Ectodermal cell (in vitro differentiated cells): ENCODE measurements at regions not wholly inside any gene's neighbourhood (a gene's known extent, or its start where the extent isn't known, plus 50 kb on each side); places are given as distances from the start of the nearest gene placed in this dataset.
A peak's percentile ranks its signal among the peaks of the same experiment; 100 is the strongest.

Source experiments
- H3K27ac ChIP-seq: 2 replicates; pipeline ENCODE4 v1.7.0; 2013; ENCODE audit warnings: mild to moderate bottlenecking, low read depth, low read length; ENCODE audit not compliant: insufficient read depth, poor library complexity, severe bottlenecking
- H3K27me3 ChIP-seq: 2 replicates; pipeline ENCODE4 v1.7.0; 2013; ENCODE audit warnings: mild to moderate bottlenecking, low read length; ENCODE audit not compliant: insufficient read depth, control insufficient read depth, poor library complexity, severe bottlenecking
- H3K36me3 ChIP-seq: one replicate; pipeline ENCODE4 v1.7.0; 2013; ENCODE audit warnings: low read length; ENCODE audit not compliant: control insufficient read depth, insufficient read depth
- H3K4me1 ChIP-seq: one replicate; pipeline ENCODE4 v1.7.0; 2013; ENCODE audit warnings: low read length; ENCODE audit not compliant: control insufficient read depth, insufficient read depth
- H3K4me3 ChIP-seq: 2 replicates; pipeline ENCODE4 v1.7.0; 2013; ENCODE audit warnings: low read depth, low read length, control low read depth; ENCODE audit not compliant: insufficient read depth
- H3K9me3 ChIP-seq: 2 replicates; pipeline ENCODE4 v1.7.0; 2013; ENCODE audit warnings: mild to moderate bottlenecking, low read length, moderate library complexity; ENCODE audit not compliant: control insufficient read depth
- WGBS, 2 experiments: methylation state at CpG; one replicate each; pipeline ENCODE4 v1.1.7; 2013; ENCODE audit warnings: missing lambda C conversion rate in 2 of 2; 5-methylcytosine and 5-hydroxymethylcytosine counted together

DNA sequence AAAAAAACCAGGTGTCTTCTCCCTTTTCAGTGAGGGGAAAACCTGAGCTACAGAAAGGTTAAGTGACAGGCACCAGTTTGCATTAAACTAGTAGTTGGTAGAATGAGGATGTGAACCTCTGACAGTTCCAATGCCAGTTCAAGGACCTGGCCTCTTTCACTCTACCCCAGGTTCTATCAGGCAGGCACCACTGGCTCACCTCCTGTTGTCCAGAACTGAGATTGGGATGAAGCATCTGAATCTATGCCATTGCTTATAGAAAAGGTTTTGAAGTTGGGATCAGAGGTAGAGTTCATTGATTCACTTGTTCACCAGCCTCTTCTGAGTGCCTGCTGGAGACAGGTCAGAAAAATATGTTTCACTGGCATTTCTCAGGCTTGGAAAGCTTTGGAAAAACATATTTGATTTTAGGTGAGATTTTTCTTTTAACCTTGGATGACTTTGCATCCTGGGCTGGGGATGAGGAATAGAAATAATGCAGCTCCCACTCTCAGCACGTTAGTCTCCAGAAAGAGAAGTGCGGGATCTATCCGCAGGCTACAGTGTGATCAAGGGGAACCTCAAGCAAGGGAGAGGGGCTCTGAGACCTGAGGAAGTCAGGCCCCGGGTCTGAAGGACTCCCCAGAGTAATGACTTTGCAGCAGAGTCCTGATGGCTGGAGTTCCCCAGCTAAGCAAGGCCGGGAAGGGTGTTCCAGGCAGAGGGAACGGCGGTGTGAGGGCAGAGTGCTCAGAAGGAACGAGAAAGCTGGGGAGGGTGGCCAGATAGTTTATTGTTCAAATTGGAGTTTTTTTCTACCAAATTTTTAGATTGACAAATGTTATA lies 250.3 kb downstream of the MYCN start:
- Histone ChIP-seq H3K4me3 (no peak overlapping the region), H3K27ac (no peak overlapping the region), H3K9me3 (no peaks in the 10 kb centered on the region), H3K27me3 (no peaks in the 10 kb centered on the region), H3K36me3 (no peaks in the 10 kb centered on the region), H3K4me1 (peaks cover 31% of the 10 kb centered on the region)
- WGBS, 2 experiments: 86 to 88% methylated on average over 7 to 8 of the region's 8 CpGs

DNA sequence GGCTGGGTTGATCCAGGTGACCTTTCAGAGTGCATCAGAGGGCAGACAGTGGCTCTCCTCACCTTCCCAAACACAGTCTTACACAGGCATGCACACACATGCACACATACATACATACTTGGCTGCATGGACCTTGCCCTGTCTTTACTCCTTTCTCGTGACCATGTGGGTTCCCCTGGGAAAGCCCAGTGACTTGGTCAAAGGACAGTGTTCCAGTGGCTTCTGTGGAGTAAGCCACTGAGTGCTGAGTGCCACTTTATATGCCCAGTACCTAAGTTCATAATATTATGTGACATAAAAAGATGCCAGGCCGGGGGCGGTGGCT lies 249.4 kb downstream of the MYCN start:
- WGBS, 2 experiments: 96 to 99% methylated on average over 3 of the region's 3 CpGs
- Histone ChIP-seq H3K36me3 (no peaks in the 10 kb centered on the region), H3K4me1 (peaks cover 39% of the 10 kb centered on the region), H3K4me3 (no peak overlapping the region), H3K9me3 (no peaks in the 10 kb centered on the region), H3K27ac (no peak overlapping the region), H3K27me3 (no peaks in the 10 kb centered on the region)

DNA sequence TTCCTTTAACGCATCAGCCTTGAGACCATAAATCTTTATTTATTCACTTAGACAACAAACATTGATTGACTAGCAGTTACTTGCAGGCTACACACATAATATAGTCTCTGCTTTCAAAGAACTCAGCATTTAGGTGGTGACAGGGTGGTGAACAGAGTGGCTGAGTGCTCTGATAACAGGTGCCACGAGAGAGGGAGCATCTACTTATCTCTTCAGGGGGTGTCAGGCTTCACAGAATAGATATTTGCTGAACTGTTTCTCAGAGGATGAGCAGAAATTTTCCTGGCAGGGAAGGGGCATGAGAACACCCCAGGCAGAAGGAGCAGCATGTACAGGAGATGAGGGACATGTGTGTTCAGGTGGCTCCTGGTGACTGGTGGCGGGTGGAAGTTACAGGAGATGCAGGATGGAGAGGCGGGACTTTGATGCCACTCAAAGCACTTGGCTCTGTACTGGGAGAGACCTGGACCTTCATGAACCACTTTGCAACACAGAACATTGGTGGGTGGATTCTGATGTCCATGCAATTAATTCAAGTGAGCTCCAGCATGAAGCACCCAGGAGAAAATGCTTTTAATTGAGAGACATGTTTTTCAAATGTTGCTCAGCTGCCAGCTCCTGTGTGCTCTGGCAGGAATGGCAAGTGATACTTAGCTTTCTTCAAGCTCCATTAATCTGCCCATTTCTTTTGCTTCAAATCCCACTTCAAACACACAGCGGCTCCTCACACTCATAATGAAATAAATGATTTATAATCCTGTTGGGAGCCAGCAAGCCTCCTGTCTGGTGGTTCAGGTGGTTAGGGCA lies 248.9 kb downstream of the MYCN start:
- H3K27ac ChIP-seq: no peak overlapping the region
- H3K4me1 ChIP-seq: peaks cover 45% of the 10 kb centered on the region
- no peaks in the 10 kb centered on the region for H3K36me3 ChIP-seq
- WGBS, 2 experiments: 86 to 90% methylated on average over 5 of the region's 5 CpGs
- H3K4me3 ChIP-seq: no peak overlapping the region
- H3K27me3 ChIP-seq: no peaks in the 10 kb centered on the region
- no peaks in the 10 kb centered on the region for H3K9me3 ChIP-seq

DNA sequence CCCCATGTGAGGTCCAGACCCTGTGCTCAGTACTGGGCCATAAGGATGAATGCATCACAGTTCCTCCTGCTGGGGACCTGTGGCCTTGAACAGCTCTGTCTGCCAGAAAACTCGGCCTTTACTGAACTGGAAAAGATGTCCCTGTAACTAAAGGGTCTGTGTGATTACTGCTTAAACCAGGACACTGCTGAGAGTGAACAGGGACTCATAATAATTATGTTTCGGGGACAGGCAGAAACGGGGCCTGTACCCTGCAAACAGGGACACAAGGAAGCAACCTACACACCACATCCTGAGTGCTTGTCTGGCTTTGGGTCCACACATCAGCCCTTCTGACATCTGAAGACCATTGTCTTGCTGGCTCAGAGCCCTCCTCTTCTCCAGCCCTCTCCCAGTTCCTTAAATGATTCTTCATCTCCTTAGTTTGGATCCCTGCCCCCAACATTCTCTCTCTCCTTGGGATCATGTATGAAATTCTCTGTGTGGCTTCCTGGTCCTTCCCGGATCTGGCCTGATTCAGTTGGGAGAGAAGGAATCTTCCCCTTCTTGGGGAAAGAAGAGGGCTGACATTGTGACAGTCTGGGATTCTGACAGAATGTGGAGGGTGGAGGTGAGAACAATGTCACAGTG lies 248.0 kb downstream of the MYCN start:
- H3K9me3 ChIP-seq: no peaks in the 10 kb centered on the region
- 81 to 83% methylated on average over 4 of the region's 4 CpGs for WGBS, 2 experiments
- no peak overlapping the region for H3K27ac ChIP-seq
- peaks cover 47% of the 10 kb centered on the region for H3K4me1 ChIP-seq
- no peak overlapping the region for H3K4me3 ChIP-seq
- H3K27me3 ChIP-seq: no peaks in the 10 kb centered on the region
- H3K36me3 ChIP-seq: no peaks in the 10 kb centered on the region

DNA sequence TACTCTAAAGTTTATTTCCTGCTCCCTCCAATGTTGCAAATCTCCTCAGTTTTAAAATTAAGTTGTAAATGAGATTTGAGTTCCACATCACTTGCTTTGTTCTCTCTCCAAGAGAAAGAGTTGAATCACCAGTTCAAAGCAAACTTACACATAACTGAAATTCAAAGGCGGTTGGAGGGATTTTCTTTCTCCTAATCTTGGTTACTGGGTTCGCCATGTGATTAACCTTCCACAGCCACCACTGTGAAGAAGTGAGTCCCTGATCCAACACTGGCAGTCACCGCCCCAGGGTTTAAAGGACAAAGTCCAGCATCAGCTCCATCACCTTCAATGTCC lies 247.1 kb downstream of the MYCN start:
- no peaks in the 10 kb centered on the region for H3K9me3 ChIP-seq
- H3K27me3 ChIP-seq: no peaks in the 10 kb centered on the region
- no peak overlapping the region for H3K27ac ChIP-seq
- no peaks in the 10 kb centered on the region for H3K36me3 ChIP-seq
- WGBS, 2 experiments: 92 to 96% methylated on average over 3 of the region's 3 CpGs
- peaks cover 47% of the 10 kb centered on the region for H3K4me1 ChIP-seq
- H3K4me3 ChIP-seq: no peak overlapping the region

DNA sequence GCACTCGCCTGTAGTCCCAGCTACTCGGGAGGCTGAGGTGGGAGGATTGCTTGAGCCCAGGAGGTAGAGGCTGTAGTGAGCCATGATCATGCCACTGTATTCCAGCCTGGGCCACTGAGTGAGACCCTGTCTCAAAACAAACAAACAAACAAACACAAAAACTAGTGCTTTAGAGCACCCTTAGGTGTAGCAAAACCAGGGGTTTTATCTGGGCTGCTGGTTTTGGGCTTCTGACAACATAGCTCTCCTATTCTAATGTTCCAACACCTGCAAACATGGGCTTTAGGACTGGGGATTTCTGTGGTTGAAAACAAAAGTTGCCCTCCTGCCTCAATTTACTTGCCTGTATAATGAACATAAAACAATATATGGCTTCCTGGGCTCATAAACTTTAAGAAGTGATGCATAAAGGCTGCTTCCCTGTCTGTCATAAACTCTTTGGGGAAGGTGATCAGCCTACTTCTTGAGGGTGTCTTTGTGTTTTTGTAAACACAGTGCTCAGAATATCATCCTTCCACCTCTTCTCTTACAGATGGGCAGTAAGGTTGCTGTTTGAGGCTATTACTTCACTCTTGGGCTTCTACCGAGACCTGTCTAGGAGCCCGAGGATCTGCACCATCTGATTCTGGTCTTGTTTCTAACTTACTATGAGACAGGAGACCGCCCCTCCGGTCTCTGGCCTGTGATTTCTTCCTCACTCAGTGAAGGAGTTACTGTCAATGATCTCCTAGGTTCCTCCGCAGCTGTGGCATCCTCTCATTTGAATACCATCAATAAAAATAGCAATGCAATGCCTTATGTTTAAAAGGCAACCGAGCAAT lies 246.5 kb downstream of the MYCN start:
- peaks cover 47% of the 10 kb centered on the region for H3K4me1 ChIP-seq

DNA sequence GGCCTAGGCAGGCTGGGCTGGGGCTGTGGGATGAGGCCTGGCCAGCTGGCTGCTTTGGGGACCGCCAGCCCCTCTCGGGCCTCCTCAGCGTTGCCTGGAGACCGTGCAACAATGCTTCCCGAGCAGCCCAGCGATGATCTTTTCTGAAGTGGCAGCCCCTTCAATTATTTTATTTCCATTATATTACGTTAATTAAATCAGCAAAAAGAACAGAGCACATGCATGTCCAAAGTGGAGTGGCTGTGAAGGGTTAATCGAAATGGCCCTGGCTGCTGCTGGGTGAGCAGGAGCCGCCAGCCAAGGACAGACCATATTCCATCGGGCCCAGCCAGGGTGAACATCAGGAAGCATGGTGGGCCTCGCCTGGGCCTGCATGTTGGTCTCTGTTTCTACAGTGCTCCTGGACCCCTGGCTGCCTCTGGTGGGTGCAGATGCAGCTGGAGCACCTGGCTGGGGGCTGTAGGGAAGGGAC lies 245.5 kb downstream of the MYCN start:
- Histone ChIP-seq H3K9me3 (no peaks in the 10 kb centered on the region), H3K27ac (no peak overlapping the region), H3K36me3 (no peaks in the 10 kb centered on the region), H3K4me3 (no peak overlapping the region), H3K4me1 (peaks cover 47% of the 10 kb centered on the region), H3K27me3 (no peaks in the 10 kb centered on the region)
- 86 to 87% methylated on average over 11 of the region's 11 CpGs for WGBS, 2 experiments

More for the DNA sequence above, 246.5 kb downstream of the MYCN start:
- no peak overlapping the region for H3K27ac ChIP-seq
- no peak overlapping the region for H3K4me3 ChIP-seq
- H3K27me3 ChIP-seq: no peaks in the 10 kb centered on the region
- no peaks in the 10 kb centered on the region for H3K36me3 ChIP-seq
- no peaks in the 10 kb centered on the region for H3K9me3 ChIP-seq
- 82 to 84% methylated on average over 8 of the region's 8 CpGs for WGBS, 2 experiments

DNA sequence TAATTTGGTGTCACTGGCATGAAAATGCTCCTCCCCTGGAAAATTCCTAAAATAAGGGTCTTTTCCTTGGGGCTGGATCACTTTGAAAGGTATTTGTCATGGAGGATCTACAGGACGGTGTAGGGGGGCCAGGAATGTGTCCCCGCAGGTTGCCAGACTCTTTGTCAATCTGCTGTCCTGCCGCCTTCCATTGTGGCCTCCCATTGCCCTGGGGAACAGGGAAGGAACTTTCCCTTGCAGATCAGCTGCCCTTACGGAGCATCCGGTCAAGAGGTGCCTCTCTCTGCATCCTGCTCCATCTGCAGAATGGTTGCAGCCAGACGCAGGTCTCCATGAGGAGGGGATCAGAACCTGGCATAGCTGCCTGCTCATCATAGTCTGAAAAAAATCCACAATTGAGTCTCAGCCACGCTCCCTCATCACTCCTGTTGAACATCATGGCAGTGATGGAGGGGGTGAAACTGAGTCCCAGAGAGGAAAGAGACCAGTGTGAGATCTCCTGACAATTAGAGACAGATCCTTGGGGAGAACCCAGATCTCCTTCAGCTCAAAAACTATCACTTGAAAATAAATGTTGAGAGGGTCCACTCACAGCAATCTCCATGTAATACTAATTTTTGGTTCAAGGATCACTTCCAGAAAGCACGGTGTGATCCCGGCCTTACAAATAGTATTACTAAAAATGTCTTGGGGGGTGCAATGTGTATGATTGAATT lies 244.8 kb downstream of the MYCN start:
- Histone ChIP-seq H3K4me3 (no peak overlapping the region), H3K27me3 (no peaks in the 10 kb centered on the region), H3K36me3 (no peaks in the 10 kb centered on the region), H3K4me1 (peaks cover 47% of the 10 kb centered on the region), H3K27ac (no peak overlapping the region), H3K9me3 (no peaks in the 10 kb centered on the region)
- WGBS, 2 experiments: 34 to 39% methylated on average over 9 of the region's 9 CpGs

DNA sequence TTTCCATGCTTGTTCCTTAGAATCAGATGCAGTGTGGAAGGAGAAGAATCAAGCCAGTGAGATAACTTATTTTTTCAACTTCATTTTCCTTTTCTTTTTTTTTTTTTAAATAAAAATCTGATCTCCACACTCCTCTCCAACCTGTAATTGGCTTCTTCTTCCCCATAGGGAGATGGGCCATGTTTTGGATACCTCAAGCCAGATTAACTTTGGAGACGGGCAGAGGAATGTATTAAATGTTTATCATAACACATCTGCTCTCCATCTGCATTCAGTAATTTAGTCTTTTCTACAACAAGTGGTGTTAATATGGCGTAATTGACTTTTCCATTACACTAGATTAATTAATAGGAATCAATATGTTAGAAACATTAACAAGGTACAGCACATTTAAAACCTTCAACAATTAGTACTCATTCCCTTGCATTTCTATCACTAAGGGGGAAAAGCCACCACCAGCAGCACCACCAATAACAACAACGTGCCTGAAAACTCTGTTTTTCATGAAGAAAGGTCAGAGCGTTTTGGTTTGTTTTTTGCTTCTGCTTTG lies 244.1 kb downstream of the MYCN start:
- H3K4me3 ChIP-seq: no peak overlapping the region
- H3K27ac ChIP-seq: peak overlapping the region; percentile 41
- no peaks in the 10 kb centered on the region for H3K9me3 ChIP-seq
- H3K4me1 ChIP-seq: peaks cover 47% of the 10 kb centered on the region
- no peaks in the 10 kb centered on the region for H3K27me3 ChIP-seq
- 0 to 33% methylated on average over 1 to 3 of the region's 4 CpGs for WGBS, 2 experiments
- no peaks in the 10 kb centered on the region for H3K36me3 ChIP-seq
